DND-41 (cell line): ENCODE measurements at regions not wholly inside any gene's neighbourhood (a gene's known extent, or its start where the extent isn't known, plus 50 kb on each side); places are given as distances from the start of the nearest gene placed in this dataset.

Experiments
- EZH2 ChIP-seq: IDR thresholded peaks from 3 replicates; pipeline ENCODE4 v1.6.1; 2012; ENCODE audit warnings: borderline replicate concordance, low read depth, mild to moderate bottlenecking, moderate library complexity, low read length, inconsistent platforms; ENCODE audit not compliant: severe bottlenecking
- TF ChIP-seq, protein P1 (sequence below): IDR thresholded peaks from 2 replicates; pipeline ENCODE4 v1.5.1; 2012; ENCODE audit warnings: borderline replicate concordance, low read length, moderate library complexity, mild to moderate bottlenecking; ENCODE audit not compliant: poor library complexity, severe bottlenecking; ENCODE audit errors: extremely low read depth

DNA sequence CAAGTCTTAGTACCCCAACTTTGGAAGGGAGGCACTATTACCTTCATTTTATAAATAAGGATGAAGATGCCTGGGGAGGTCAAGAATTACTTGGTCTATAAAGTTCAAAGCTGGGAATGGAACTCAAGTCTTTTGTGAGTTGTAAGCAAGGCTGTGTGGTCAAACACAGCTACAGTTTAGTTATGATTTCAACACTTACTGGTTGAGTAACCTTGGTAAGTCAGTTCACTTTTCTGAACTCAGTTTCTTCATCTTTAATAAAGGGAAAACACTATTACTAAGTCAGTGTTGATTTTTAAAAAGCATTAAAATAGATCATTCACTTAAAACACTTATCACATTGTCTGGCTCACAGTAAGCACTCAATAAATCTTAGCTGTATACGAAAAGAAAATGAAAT, 200.4 kb upstream of the ADAMTS9 start:
- TF ChIP-seq, protein P1, sequence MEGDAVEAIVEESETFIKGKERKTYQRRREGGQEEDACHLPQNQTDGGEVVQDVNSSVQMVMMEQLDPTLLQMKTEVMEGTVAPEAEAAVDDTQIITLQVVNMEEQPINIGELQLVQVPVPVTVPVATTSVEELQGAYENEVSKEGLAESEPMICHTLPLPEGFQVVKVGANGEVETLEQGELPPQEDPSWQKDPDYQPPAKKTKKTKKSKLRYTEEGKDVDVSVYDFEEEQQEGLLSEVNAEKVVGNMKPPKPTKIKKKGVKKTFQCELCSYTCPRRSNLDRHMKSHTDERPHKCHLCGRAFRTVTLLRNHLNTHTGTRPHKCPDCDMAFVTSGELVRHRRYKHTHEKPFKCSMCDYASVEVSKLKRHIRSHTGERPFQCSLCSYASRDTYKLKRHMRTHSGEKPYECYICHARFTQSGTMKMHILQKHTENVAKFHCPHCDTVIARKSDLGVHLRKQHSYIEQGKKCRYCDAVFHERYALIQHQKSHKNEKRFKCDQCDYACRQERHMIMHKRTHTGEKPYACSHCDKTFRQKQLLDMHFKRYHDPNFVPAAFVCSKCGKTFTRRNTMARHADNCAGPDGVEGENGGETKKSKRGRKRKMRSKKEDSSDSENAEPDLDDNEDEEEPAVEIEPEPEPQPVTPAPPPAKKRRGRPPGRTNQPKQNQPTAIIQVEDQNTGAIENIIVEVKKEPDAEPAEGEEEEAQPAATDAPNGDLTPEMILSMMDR, result no peak
- no peak for TF ChIP-seq EZH2
